HG03045 (cell line): ENCODE measurements at regions not wholly inside any gene's neighbourhood (a gene's known extent, or its start where the extent isn't known, plus 50 kb on each side); places are given as distances from the start of the nearest gene placed in this dataset.

Source experiments
- ATAC-seq: cut with Tn5 transposase; IDR thresholded peaks from one replicate; pipeline ENCODE4 v1.9.1; 2021; ENCODE audit warnings: mild to moderate bottlenecking, moderate library complexity; ENCODE audit not compliant: unreplicated experiment

GRCh38 chr21:9246010-9246409 lies 1275.4 kb upstream of the TPTE start:
- ATAC-seq: peak; percentile 19

DNA sequence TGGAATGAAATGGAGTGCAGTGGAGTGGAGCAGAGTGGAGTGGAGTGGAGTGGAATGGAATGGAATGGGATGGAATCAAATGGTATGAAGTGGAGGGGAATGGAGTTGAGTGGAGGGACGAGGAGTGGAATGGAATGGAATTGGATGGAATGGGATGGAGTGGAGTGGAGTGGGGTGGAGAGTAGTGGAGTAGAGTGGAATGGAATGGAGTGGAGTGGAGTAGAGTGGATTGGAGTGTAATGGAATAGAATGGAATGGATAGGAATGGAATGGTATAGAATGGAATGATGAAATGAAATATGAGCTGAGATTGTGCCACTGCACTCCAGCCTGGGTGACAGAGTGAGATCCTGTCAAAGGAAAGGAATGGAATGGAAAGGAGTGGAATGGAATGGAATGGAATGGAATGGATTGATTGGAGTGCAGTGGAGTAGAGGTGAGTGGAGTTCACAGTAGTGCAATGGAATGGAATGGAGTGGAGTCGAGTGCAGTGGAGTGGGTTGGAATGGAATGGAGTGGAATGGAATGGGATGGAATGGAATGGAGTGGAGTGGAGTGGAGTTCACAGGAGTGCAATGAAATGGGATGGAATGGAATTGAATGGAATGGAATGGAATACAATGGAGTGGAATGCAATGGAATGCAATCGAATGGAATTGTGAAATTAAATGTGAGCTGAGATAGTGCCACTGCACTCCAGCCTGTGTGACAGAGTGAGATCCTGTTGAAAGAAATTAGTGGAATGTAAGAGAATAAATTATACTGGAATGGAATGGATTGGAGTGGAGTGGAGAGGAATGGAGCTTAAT lies 1274.7 kb upstream of the TPTE start:
- peak; percentile 54 for ATAC-seq

GRCh38 chr21:9247290-9247613 lies 1274.1 kb upstream of the TPTE start:
- ATAC-seq: peak; percentile 27

GRCh38 chr21:9247616-9248317 lies 1273.6 kb upstream of the TPTE start:
- peak; percentile 31 for ATAC-seq
